ENCODE measurements at regions not wholly inside any gene's neighbourhood (a gene's known extent, or its start where the extent isn't known, plus 50 kb on each side); places are given as distances from the start of the nearest gene placed in this dataset.

DNA sequence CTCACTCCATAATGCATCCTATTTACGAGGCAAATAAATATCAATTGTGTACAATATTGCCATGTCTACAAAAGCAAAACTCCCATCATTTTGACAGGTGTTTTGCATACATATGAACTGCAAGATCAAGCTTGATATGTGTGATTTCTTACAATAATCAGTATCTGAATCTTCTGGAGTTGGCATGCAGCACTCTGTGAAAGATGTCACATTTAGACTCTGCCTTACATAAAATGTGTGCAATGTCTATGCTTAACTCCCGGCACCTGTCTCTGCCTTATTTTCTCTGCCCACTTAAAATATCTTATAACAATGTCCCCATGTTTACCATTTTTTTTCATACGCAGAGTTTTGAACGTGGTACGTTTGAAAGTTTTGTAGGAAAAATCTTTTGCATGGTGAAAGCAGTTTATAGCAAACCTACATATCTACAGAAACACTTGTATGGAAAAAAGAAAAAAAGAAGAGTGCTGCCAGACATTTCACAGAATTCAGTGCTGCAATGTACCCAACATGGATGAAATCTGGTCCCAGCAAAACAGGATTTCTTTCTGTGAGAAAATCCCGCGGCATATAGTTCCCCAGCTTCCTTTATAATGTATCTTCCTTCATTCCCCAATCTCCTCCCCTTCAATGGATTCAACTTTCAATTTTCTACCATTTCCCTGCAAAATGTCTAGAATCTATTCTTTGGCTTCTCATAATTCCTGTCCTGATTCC lies 114.1 kb upstream of the NRP1 start:
- Histone ChIP-seq H3K36me3 (replicated peaks in 1 of 2; ENCODE audit: control insufficient read depth in 1 of 2, insufficient read depth in 2 of 2, low read length in 2 of 2) (no peaks in the 10 kb centered on the region), H3K9ac (ENCODE audit: insufficient read depth, low read length, poor library complexity, severe bottlenecking) (no peak overlapping the region), H3K4me2 (replicated peaks; ENCODE audit: extremely low read depth, low read length, poor library complexity, severe bottlenecking) (no peak overlapping the region), H2AFZ (ENCODE audit: insufficient read depth, low read depth, low read length, poor library complexity, severe bottlenecking) (no peak overlapping the region), H3K27ac (ENCODE audit: low read depth in 1 of 2, low read length in 2 of 2) (no peak overlapping the region), H3K79me2 (ENCODE audit: insufficient read depth, low read length) (no peaks in the 10 kb centered on the region), H3K4me3 (replicated peaks in 1 of 3; ENCODE audit: low read depth in 2 of 3, low read length in 3 of 3) (no peak overlapping the region), H3K4me1 (ENCODE audit: control insufficient read depth in 1 of 2, insufficient read depth in 2 of 2, low read length in 2 of 2) (no peaks in the 10 kb centered on the region), H3K9me3 (replicated peaks in 1 of 2; ENCODE audit: control insufficient read depth in 1 of 2, insufficient read depth in 1 of 2, low read length in 2 of 2) (no peaks in the 10 kb centered on the region), H4K20me1 (ENCODE audit: insufficient read depth, low read length) (no peaks in the 10 kb centered on the region), H3K27me3 (ENCODE audit: control insufficient read depth in 2 of 2, insufficient read depth in 2 of 2, low read length in 2 of 2) (no peaks in the 10 kb centered on the region)
- Mint-ChIP-seq H3K27me3 (ENCODE audit: low read depth in 3 of 3) (peaks cover 0 to 5% (median 4%) of the 10 kb centered on the region in 3 donors), H3K36me3 (no peaks in the 10 kb centered on the region), H3K27ac (no peak overlapping the region), H3K4me3 (peak overlapping the region in 1 of 2 donors; percentile 37), H3K9me3 (peaks cover 0 to 7% (median 4%) of the 10 kb centered on the region in 7 donors), H3K4me1 (no peaks in the 10 kb centered on the region)
- TF ChIP-seq, protein P1, sequence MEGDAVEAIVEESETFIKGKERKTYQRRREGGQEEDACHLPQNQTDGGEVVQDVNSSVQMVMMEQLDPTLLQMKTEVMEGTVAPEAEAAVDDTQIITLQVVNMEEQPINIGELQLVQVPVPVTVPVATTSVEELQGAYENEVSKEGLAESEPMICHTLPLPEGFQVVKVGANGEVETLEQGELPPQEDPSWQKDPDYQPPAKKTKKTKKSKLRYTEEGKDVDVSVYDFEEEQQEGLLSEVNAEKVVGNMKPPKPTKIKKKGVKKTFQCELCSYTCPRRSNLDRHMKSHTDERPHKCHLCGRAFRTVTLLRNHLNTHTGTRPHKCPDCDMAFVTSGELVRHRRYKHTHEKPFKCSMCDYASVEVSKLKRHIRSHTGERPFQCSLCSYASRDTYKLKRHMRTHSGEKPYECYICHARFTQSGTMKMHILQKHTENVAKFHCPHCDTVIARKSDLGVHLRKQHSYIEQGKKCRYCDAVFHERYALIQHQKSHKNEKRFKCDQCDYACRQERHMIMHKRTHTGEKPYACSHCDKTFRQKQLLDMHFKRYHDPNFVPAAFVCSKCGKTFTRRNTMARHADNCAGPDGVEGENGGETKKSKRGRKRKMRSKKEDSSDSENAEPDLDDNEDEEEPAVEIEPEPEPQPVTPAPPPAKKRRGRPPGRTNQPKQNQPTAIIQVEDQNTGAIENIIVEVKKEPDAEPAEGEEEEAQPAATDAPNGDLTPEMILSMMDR (IDR thresholded peaks at IDR 0.05): no peak
- no peak for DNase-seq
- 93% methylated on average over 2 of the region's 7 CpGs for WGBS (ENCODE audit: insufficient coverage)
- intact Hi-C loops (cut with micrococcal nuclease): no loop called here

DNA sequence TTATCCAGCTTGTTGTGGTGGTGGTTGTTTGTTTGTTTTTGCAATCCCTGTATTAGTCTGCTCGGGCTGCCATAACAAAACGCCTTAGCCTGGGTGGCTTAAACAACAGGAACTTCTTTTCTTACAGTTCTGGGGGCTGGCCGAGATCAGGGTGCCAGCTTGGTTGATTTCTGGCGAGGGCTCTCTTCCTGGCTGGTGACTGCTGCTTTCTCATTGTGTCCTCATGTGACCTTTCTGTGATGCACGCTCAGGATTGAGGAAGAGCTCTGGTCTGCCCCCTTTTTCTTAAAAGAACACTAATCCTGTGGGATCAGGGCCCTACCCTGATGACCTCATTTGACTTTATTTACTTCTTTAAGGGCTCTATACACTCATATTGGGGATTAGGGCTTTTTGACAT lies 107.1 kb upstream of the NRP1 start:
- Histone ChIP-seq H4K20me1 (ENCODE audit: insufficient read depth, low read length) (no peaks in the 10 kb centered on the region), H3K9ac (ENCODE audit: insufficient read depth, low read length, poor library complexity, severe bottlenecking) (no peak overlapping the region), H3K9me3 (replicated peaks in 1 of 2; ENCODE audit: control insufficient read depth in 1 of 2, insufficient read depth in 1 of 2, low read length in 2 of 2) (no peaks in the 10 kb centered on the region), H3K4me3 (replicated peaks in 1 of 3; ENCODE audit: low read depth in 2 of 3, low read length in 3 of 3) (no peak overlapping the region), H3K4me1 (ENCODE audit: control insufficient read depth in 1 of 2, insufficient read depth in 2 of 2, low read length in 2 of 2) (no peaks in the 10 kb centered on the region), H3K27ac (ENCODE audit: low read depth in 1 of 2, low read length in 2 of 2) (no peak overlapping the region), H3K36me3 (replicated peaks in 1 of 2; ENCODE audit: control insufficient read depth in 1 of 2, insufficient read depth in 2 of 2, low read length in 2 of 2) (no peaks in the 10 kb centered on the region), H2AFZ (ENCODE audit: insufficient read depth, low read depth, low read length, poor library complexity, severe bottlenecking) (no peak overlapping the region), H3K4me2 (replicated peaks; ENCODE audit: extremely low read depth, low read length, poor library complexity, severe bottlenecking) (no peak overlapping the region), H3K27me3 (ENCODE audit: control insufficient read depth in 2 of 2, insufficient read depth in 2 of 2, low read length in 2 of 2) (peaks cover 0 to 4% of the 10 kb centered on the region in 2 donors), H3K79me2 (ENCODE audit: insufficient read depth, low read length) (no peaks in the 10 kb centered on the region)
- Mint-ChIP-seq H3K27me3 (ENCODE audit: low read depth in 3 of 3) (peaks cover 0 to 2% (median 2%) of the 10 kb centered on the region in 3 donors), H3K4me3 (no peak overlapping the region), H3K36me3 (no peaks in the 10 kb centered on the region), H3K9me3 (peaks cover 0 to 15% (median 4%) of the 10 kb centered on the region in 7 donors), H3K27ac (peak overlapping the region in 1 of 7 donors; percentile 46), H3K4me1 (no peaks in the 10 kb centered on the region)
- 35% methylated on average over 5 of the region's 5 CpGs for WGBS (ENCODE audit: insufficient coverage)
- TF ChIP-seq, protein P1 (IDR thresholded peaks at IDR 0.05): no peak
- peak in 2 of 3 donors; percentile 2 to 50 for DNase-seq
- intact Hi-C loops (cut with micrococcal nuclease): no loop called here

Measured in CD14-positive monocyte (primary cell).